ENCODE measurements at regions not wholly inside any gene's neighbourhood (a gene's known extent, or its start where the extent isn't known, plus 50 kb on each side); places are given as distances from the start of the nearest gene placed in this dataset.
"Not testable (repeated sequence)": the region's sequence is repeated elsewhere in the genome, so short reads cannot be mapped to it uniquely, and the experiment has no call there.

DNA sequence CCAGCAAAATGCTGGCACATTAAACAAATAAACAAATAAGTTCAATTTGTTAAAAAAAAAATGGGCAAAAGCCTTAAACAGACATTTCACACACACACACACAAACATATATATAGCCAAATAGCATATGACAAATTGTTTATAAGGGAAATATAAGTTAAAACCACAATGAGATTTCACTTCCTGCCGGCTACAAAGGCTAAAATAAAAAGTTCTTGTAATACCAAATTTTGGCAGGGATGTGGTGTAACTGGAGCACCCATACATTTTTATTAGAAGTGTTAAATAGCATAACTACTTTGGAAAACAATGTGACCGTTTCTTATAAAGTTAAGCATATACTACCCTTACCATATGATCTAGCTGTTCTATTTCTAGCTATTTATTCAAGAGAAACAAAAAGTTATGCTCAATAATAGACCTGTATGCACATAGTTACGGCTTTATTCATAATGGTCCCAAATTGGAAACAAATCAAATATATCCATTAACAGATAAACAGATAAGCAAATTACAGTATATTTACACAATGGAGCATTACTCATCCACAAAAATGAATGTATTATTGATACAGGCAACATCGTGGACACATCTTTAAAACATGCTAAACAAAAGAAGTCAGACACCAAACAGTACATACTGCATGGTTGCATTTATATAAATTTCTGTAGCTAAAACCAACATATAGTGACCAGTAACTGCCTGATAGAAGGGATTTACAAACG is 93.9 kb downstream of the EOMES start:
- DNase-seq = no peak

DNA sequence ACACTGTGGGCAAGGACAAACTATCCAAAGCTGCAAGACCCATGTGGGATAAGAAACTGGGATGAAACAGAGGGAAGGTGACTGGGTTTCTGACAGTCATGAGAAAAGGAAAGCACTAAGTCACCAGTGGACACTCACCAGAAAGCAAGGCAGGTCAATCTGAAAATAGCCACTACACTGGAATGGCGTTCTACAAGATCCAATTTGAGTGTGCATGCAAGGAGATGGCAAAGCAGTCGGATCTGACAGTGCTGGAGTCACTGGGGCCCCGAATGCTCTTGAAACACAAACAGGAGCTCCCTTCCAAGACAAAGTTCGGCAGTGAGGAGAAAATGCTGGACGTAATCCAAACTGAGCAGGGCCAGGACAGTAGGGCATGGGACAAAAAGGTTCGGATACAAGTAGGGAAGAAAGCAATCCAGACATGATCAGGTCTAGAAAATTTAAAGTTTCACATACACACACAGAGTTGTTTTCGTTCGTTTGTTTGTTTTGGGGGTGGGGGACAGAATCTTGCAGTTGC is 95.5 kb downstream of the EOMES start:
- DNase-seq = no peak

DNA sequence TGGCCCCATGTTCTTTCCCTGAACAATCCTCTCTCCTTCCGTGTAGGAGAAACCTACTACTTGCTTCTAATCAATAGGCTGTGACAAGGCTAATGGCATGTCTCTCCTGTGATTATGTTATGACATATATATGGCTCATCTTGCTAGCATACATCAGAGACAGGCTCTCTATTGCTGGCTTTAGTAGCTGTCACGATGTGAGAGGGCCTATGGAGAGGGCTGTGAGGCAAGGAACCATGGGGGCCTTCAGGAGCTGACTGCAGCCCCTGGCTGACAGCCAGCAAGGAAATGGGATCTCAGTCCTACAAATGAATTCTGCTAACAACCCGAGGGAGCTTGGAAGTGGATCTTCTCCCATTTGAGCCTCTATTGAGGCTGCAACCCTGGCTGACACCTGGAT is 96.3 kb downstream of the EOMES start:
- no peak for DNase-seq

DNA sequence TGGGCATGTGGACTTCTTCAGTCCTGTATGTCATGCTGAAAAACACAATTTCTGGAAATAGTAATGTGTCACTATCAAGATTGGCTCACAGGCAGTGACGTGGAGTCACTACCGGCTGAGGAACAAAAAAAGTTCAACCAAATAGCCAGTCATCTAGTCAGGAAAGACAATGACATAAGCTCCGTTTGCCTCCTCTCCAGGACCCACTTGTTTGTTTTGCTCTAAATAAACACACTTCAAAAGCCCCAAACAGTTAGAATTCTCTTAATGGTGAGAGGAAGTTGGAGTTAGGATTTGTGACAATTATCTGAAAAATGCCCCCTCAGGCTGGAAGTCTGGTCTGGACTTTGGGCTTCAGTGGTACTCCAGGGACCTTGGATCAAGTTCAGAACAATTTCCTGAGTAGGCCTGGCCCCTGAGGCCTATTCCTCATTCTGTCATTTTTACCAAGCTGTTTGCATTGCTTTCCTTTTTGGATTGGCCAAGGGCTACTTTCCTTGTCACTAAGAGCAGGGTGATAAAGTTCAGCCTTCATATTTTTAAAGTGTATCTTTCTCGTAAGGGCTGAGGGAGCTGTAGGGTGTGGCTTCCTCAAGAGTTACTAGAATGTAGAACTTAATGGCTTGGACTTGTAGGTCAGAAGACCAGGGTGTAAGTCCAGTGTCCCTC is 98.9 kb downstream of the EOMES start:
- DNase-seq = no peak

DNA sequence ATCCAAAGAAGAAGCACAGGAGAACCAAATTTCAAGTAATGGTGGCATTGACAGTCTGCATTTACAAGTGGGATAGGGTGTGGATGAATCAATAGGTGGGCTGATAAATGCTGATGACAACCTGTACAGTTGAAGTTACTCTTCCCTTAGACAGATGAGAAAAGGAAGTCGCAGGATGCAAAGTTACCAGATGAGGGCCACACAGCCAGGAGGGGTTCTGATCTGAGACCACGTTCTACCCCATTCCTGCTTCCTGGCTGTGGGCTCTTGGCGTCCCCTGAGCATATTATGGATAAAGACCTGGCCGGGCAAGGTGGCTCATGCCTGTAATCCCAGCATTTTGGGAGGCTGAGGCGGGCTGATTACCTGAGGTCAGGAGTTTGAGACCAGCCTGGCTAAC is 104.6 kb downstream of the EOMES start:
- DNase-seq = no peak

DNA sequence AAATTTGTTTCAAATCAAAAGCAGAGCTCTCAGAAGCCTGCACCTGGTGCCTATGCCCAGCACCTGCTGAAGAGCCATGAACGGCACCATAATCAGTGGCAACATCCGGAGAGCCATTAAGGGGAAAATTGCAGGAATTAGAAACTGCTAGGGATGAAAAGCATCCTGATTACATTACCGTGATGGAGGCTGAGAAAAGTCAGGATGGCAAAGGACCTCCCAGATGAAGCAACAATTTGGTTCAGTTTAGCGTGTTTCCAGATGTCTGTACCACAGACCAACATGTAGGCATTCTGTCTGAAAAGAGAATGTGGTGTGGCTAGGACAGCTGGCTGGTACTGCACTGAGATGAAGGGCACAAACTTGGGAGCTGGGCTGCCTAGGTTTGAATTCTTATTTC is 106.1 kb downstream of the EOMES start:
- DNase-seq = no peak

DNA sequence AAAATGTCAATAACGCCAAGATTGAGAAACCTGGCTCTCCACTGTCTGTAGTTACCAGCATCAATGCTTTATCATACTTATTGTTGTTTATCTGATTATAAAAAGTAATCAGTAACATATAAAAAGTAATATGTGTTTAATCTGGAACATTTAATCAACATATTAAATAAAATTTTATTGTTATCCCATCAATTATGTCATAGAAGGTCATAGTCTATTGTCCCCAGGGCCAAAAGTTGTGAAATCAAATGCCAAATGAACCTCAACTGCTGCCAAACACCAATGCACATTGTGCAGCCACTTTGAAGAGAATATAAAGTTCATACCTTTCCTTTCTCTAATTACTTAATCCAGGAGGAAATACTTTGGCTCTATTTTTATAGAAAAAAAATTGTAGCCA is 106.6 kb downstream of the EOMES start:
- no peak for DNase-seq

DNA sequence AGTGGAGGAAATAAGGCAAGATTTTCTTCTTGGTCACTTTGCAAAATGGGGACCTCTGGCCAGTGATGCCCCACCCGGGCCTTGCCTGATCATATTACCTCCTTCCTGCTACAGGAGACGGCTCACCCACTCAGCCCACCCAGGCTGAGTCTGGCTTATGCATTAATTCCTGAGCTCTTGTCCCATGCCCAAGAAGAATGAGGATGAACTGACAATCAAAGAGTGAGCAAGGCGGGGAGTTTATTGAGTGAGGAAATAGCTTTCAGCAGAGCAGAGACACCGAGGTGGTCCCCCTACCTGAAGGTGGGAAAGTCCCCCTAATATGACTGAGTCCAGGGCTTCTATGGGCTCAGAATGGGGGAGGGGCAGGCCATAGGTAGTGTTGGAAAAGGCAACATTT is 107.5 kb downstream of the EOMES start:
- no peak for DNase-seq

DNA sequence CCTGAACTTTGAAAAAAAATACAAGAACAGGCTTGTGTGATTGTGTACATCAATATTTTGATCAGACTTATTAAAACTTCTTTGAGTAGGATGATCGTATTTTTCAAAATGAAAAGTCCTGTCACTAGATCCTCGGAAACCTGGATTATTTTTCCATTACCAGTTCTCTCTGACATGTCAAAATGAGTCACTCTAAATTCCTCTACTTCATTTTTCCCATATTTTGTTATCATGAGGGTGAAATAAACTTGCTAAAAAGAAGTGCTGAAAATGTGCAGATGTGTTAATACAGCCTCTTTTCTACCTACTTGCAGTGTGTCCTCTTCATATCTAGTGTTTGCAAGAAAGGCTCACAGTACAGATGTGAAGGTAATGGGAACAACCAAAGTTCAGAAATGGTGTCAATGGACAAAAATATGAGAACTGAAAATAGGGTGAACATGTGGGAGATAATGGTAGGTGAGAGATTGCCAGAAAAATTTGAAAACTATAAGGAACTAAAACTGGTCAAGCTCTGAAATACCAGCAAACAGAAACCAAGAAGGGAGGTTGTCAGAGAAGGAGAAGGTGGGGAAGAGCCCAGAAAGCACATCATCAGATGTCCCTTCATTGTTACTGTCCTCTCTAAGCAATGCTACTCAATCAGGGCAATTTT is 108.2 kb downstream of the EOMES start:
- no peak for DNase-seq

DNA sequence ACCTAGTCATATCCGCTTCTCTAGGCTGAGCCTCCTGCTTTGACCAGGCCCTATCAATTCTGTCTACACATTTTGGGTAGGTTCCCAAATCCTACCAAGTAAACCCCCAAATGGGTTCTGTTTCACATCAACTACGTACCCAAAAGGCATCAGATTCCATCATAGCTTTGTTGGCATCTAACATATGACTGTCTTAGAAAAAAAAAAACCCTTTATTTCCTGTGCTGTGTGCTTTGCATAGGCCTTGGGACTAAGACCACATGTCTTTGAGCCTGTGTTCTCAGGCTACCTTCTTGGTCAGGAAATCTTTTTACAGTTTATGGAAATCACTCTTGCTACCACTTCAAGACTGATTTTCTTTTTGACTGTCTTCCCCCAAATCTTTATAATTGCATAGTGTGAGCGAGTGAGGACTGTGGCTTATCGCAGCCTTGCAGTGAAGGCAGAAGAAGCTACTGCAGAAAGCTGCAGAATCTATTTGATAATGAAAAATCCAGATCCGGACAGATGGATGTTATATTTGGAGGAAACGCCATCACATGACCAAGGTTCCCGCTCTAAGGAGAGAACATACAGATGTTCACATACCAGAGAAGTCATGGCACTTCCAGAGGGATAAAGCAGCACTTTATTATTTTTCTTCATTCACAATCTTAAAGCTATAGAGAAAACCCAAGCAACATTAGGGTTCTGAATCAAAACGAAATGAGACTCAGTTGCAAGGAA is 111.2 kb downstream of the EOMES start:
- no peak for DNase-seq

DNA sequence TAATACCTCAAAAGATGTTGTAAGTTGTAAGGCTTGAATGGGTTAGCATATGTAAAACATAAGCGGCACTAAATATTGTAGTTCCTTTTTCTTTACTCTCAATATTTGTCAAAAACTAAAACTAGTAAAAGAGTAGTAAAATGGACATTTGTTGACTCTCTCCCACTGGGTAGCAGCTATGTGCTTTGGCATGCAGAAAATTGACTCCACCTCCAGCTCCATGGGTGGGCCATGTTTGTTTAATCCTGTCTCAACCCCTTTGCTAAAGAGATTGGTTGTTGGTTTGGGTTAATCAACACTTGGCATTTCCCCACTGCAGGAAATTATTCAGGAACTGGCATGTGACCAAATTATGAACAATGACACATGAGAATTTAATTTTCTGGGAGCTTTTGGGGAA is 114.8 kb downstream of the EOMES start:
- no peak for DNase-seq

DNA sequence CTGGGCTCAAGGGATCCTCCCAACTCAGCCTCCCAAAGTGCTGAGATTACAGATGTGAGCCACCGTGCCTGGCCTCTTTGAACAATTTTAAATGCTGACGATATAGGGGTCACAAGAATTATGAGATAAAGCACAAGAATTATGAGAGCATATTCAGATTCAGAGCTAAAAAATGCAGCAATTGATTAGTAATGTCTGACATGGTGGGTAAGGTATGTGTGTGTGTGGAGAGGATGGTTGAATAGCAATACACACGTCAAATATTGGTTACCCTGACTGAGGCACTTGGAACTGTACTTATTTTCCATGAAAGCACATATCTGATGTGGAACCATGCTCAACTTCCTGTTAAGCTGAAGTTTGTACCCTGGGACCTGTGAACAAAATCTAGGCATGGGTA is 115.6 kb downstream of the EOMES start:
- no peak for DNase-seq

DNA sequence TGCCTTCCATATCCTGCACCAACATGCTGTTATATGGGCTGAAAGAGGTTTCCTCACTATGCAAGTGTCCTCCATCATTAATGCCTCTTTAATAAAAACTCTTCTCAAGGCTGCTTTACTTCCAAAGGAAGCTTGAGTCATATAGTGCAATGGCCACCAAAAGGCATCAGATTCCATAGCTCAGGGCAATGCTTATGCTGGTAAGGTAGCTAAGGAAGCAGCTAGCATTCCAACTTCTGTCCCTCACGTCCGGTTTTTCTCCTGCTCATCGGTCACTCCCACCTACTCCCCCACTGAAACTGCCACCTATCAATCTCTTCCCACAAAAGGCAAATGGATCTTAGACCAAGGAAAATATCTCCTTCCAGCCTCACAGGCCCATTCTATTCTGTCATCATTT is 117.1 kb upstream of the SLC4A7 start:
- DNase-seq = not testable (repeated sequence)

DNA sequence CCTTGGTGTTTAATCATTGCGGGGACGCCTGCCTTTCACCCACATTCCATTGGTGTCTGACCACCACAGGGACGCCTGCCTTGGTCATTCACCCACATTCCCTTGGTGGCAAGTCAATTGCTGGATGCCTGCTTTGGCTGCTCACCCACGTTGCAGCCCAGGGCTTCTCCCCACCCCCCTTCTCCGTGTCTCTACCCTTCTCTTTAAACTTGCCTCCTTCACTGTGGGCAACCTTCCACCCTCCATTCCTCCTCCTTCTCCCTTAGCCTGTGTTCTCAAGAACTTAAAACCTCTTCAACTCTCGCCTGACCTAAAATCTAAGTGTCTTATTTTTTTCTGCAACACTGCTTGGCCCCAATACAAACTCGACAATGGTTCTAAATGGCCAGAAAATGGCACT is 115.6 kb upstream of the SLC4A7 start:
- not testable (repeated sequence) for DNase-seq

DNA sequence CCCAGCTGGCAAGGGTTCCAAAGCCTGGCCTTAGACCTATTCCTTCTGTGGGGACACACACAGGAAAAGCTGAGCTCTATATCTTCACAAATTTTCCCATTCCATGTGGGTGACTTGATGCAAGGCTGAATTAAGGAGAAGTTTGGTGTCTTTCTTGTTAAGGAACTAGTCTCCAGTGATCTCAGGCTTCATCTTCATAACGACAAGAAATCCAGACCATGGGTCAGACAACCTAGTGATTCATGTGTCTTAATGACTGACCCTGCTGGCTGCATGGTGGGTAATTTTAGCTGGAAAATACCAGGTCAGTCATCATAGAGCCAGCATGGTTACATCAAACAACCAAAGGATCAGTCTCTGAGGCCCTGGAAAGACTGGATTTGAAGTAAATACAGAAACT is 112.7 kb upstream of the SLC4A7 start:
- DNase-seq = no peak

DNA sequence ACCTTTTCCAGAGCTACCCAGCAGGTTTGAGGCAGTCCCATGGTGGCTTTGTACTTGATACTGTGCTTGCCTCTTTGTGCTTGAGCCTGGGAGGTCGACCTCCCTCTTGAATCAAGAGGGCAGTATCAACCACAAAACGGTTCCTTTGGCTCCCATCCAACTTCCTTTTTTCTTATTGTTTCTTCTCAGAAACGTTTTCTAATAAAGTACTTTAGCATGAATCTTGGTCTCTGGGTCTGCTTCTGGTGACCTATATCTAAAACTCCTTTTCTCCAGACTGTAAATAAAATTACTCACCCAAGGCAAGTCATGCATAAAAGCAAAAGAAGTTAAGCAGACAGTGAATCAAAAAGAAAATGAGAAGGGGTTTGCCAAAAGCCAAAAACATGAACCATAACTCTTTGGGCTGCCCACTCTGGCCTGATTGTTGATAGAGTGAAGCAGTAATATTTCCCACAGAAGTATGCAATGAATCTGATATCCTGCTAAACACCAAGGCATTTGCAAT is 112.2 kb upstream of the SLC4A7 start:
- DNase-seq = no peak

DNA sequence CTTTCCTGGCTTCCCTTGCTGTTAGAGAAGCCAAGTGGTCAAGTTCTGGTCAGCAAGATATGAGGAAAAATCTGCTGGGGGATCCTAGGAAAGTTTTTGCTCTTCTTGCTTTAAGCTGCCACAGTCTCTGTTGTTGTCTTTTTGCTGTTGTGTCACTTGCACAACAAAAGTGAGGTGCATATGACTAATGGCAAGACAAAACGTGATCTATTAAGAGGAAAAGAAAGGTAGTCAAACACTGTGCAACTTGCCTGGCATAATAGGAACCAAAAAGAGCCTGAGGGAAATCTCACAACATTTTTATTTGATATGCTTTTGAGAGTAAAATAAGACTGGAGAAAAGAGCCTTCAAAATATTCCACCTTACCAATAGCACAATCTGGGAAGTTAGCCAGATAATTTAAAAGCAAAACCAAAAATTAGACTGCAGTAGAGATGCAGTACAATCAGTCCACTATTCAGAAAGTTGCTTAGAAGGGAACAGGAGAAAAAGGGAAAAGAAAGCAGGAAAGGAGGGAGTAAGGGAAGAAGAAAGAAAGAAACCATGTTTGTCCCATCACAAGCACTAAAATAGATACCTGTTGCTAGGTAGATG is 110.0 kb upstream of the SLC4A7 start:
- DNase-seq = no peak

DNA sequence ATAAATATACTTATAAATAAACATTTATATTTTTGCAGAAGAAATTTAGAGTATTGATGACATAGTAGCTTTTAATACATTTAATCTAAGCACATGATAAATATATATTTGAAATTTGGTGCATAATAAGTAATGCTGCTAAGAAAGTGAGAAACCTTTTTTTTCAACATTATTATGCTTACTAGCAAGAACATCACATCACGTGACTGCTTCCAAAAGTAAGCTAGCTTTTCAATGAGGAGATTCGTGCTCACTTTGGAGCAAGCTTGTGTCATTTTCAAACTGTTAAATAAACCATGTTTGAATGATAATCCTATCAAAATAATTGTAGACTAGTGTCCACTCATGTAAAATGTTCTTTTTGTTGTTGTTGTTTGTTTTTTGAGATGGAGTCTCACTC is 109.0 kb upstream of the SLC4A7 start:
- no peak for DNase-seq

DNA sequence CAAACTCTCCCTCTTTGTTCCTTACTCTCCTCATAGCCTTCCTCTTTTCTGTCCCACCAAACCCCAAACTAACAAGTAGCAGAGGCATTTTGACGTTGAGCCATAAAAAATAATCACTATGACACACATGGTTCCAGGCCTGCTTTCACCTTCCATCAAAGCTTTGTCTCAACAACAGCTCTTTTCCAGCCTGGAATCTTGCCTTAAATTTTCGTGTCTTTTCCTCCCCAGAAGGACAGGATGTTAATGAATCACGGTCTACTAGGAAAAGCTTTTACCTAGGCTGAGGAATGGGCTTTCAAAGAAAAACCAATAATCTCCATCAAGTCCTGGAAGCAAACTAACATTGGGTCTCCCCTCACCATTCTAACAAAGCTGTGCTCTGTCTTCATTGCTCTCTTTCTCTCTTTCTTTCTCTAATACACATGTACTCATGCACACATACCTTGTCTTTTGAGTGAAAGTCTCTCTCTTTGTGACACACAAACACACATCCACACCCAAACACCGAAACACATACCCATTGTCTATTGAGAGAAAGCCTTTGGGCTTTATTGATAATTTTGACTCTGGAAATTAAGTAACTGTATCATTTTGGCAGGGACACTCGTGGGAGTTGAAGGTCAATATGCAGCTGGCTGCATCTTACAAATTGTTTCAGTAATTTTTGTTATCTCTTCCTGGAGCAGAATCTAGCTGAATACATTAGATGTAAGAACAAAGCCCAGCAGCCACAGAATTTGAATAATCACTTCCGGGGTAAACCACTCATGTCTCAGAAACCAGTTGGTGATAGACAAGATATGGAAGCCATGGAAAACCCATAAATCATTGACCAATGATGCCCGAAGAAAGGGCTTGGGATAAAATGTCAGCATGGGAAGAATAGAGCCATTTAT is 107.4 kb upstream of the SLC4A7 start:
- DNase-seq = no peak

DNA sequence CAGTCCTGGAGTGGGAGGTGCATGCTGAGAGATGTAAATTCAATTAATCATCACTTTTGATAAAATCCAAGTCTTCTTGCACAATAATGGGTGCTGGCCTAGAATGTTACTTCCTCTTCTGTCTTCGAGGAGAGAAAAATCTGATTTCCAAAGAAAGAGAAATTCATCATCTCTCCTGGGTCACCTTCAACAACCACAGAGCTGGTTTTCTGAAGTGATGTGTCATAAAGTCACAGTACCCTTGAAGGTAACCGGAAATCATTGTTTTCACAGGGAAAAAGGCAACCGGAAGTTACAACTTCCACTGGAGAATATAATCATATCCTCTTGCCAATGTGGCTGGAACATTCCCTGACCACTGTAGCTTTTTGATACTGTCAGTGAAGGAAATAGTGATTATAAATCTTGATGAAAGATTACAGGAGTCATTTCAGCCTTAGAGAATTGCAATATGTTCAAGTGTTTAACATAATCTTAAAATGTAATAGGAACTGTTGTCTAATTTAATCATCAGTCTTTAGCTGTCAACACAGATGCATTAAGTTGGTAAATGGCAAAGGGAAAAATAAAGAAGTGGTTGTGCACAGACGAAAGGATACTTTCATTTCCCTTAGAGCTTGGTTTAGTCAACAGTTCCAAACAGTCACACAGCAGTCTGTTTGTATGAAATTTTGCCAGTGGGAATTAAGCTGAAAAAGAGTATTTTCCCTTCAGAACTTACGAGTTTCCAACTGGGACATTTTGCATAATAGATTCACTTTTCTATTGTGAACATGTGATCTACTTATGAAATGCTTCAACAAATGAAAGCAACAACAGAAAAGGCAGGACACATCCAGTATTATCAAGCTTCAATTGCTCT is 106.5 kb upstream of the SLC4A7 start:
- DNase-seq = no peak

DNA sequence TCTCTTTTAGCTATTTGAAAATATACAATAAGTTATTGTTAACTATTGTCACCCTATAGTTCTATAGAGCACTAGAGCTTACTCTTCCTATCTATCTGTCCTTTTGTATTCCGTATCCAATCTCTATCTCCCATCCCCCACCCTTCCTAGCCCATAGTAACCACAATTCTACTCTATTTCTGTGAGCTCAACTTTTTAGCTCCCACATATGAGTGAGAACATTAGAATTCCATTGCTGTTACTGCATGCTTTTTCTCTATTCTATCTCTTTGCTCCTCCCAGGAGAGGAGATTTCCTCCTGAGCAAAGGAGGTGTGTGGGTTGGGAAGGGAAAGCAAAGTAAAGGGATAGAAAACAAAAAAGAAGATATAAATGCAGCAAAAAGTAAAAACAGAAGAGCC is 105.6 kb upstream of the SLC4A7 start:
- DNase-seq = no peak

All from right forelimb (tissue), 1 donor.